Left ventricle myocardium inferior (tissue), 1 donor: ENCODE measurements at regions not wholly inside any gene's neighbourhood (a gene's known extent, or its start where the extent isn't known, plus 50 kb on each side); places are given as distances from the start of the nearest gene placed in this dataset.

ENCODE experiments used
- DNase-seq: peaks from one replicate; pipeline ENCODE4 v3.0.0-alpha.2; 2020
- H3K27ac ChIP-seq: fragments of 200-600 bp; replicated peaks from 2 replicates; pipeline ENCODE4 v1.8.0; 2021
- H3K27me3 ChIP-seq: fragments of 200-600 bp; 2 replicates; pipeline ENCODE4 v1.8.0; 2021; ENCODE audit warnings: low read depth
- H3K36me3 ChIP-seq: fragments of 200-600 bp; 2 replicates; pipeline ENCODE4 v1.8.0; 2021
- H3K4me1 ChIP-seq: fragments of 200-600 bp; 2 replicates; pipeline ENCODE4 v1.8.0; 2021
- H3K4me3 ChIP-seq: fragments of 200-600 bp; 2 replicates; pipeline ENCODE4 v1.8.0; 2021; ENCODE audit warnings: mild to moderate bottlenecking, moderate library complexity
- H3K9me3 ChIP-seq: fragments of 200-600 bp; replicated peaks from 2 replicates; pipeline ENCODE4 v1.8.0; 2021
- intact Hi-C: fragments of 100-400 bp; cut with micrococcal nuclease; formaldehyde crosslinking; loops from one replicate; pipeline ENCODE4 v1.11.0; 2022
- TF ChIP-seq, protein P1 (sequence below): fragments of 200-600 bp; IDR thresholded peaks from 2 replicates; pipeline ENCODE4 v1.8.0; 2021; ENCODE audit warnings: antibody characterized with exemption, mild to moderate bottlenecking, borderline replicate concordance
- donor health status: DM: no; HTN: yes; CAD: no; lungs with severe emphysema.

DNA sequence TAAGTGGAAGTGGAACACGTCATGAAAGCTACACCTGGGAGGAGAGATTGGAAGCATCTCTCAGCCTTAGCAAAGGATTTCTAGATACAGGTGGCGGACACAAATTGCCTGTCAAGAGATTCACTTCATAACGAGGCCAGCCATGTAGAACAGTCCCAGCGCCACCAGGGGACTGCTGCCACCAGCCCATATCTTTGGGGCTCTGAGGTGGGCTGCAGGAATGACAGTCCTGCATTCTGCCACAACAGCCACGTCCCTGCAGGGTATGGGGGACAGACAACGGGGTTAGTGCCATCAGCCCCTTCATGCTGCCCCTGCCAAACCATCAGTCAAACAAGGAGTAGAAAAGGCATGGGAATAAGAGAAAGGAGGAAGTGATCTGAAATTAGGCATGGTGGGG lies 81.2 kb upstream of the SASH1 start:
- no peaks in the 10 kb centered on the region for H3K27me3 ChIP-seq
- no peak overlapping the region for H3K27ac ChIP-seq
- H3K4me1 ChIP-seq, result no peaks in the 10 kb centered on the region
- peaks cover 7% of the 10 kb centered on the region for H3K9me3 ChIP-seq
- H3K4me3 ChIP-seq, result no peak overlapping the region
- DNase-seq, result no peak
- H3K36me3 ChIP-seq, result no peaks in the 10 kb centered on the region
- intact Hi-C loops, result no loop called here
- TF ChIP-seq, protein P1, sequence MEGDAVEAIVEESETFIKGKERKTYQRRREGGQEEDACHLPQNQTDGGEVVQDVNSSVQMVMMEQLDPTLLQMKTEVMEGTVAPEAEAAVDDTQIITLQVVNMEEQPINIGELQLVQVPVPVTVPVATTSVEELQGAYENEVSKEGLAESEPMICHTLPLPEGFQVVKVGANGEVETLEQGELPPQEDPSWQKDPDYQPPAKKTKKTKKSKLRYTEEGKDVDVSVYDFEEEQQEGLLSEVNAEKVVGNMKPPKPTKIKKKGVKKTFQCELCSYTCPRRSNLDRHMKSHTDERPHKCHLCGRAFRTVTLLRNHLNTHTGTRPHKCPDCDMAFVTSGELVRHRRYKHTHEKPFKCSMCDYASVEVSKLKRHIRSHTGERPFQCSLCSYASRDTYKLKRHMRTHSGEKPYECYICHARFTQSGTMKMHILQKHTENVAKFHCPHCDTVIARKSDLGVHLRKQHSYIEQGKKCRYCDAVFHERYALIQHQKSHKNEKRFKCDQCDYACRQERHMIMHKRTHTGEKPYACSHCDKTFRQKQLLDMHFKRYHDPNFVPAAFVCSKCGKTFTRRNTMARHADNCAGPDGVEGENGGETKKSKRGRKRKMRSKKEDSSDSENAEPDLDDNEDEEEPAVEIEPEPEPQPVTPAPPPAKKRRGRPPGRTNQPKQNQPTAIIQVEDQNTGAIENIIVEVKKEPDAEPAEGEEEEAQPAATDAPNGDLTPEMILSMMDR, result no peak

DNA sequence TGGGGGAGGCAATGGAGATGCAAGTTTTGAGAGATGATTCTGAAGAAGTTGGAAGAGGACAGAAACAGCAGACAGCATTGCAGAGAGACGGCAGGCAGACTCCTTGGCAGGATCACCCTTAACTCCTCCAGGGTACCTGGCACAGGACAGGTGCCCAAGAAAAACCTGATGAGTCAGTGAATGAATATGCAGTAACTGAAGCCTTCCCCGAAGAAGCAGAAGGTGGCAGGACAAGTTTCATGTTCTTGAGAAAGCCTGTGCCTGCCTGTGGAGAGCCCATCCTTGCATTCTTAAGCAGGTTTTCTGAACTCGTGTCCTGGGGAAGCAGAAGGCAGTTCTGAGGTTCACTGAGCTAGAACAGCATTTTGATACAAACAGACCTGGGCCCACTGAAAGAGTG lies 79.6 kb upstream of the SASH1 start:
- Histone ChIP-seq H3K27me3 (no peaks in the 10 kb centered on the region), H3K4me1 (no peaks in the 10 kb centered on the region), H3K4me3 (no peak overlapping the region), H3K27ac (no peak overlapping the region), H3K9me3 (peaks cover 7% of the 10 kb centered on the region), H3K36me3 (no peaks in the 10 kb centered on the region)
- intact Hi-C loops, result no loop called here
- DNase-seq, result no peak
- TF ChIP-seq, protein P1, result no peak

DNA sequence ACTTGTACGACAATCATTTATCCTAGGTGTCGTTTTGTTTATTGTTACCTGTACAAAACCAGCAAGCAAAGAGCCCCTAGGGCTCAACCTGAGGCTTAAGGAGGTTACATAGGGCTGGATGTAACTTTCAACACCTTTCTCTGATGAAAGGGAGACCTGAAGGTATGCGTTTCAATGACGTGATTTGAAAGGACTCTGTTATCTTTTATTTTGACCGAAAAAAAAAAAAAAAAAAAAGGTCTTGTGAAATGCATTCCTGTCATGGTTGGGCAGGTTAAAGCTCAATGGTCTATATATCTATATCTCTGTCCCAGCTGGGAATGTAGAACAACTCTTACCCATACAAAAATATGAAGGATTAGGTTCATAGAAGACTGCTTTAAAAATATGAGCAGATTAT lies 78.7 kb upstream of the SASH1 start:
- H3K4me1 ChIP-seq, result no peaks in the 10 kb centered on the region
- no peak overlapping the region for H3K4me3 ChIP-seq
- no peaks in the 10 kb centered on the region for H3K27me3 ChIP-seq
- DNase-seq, result no peak
- H3K9me3 ChIP-seq, result peaks cover 6% of the 10 kb centered on the region
- intact Hi-C loops, result no loop called here
- H3K36me3 ChIP-seq, result no peaks in the 10 kb centered on the region
- H3K27ac ChIP-seq, result no peak overlapping the region
- TF ChIP-seq, protein P1, result no peak

DNA sequence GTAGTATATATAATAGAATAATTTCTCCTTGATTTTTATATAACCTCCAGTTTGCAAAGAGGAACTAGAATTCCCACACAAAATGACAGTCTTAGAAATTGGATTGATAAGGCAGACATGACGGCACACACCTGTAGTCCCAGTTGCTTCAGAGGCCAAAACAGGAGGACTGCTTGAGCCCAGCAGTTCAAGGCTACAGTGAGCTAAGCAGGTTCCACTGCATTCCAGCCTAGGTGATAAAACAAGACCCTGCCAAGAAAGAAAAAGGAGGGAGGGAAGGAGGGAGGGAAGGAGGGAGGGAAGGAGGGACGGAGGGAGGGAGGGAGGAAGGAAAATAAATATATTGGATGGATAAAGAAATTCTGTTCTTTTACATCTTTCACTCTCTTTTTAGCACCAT lies 77.6 kb upstream of the SASH1 start:
- DNase-seq, result no peak
- H3K27ac ChIP-seq, result no peak overlapping the region
- TF ChIP-seq, protein P1, result no peak
- no peaks in the 10 kb centered on the region for H3K36me3 ChIP-seq
- intact Hi-C loops, result no loop called here
- H3K27me3 ChIP-seq, result no peaks in the 10 kb centered on the region
- no peaks in the 10 kb centered on the region for H3K4me1 ChIP-seq
- no peak overlapping the region for H3K4me3 ChIP-seq
- H3K9me3 ChIP-seq, result no peaks in the 10 kb centered on the region

DNA sequence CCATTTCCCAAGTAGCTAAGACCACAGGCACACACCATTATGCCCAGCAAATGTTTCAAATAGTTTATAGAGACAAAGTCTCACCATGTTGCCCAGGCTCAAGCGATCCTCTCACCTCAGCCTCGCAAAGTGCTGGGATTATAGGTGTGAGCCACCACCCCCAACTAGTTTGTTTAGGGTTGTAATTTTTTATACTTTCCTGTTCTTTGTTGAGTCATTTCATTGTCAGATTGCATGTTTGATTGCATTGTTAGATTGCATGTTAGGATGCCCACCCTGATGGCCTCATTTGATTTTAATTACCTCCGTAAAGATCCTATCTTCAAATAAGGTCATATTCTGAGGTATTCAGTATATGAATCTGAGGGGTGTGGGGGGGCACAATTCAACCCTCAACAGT lies 73.3 kb upstream of the SASH1 start:
- Histone ChIP-seq H3K4me1 (no peaks in the 10 kb centered on the region), H3K36me3 (no peaks in the 10 kb centered on the region), H3K27ac (no peak overlapping the region), H3K27me3 (no peaks in the 10 kb centered on the region), H3K4me3 (no peak overlapping the region), H3K9me3 (no peaks in the 10 kb centered on the region)
- intact Hi-C loops, result no loop called here
- TF ChIP-seq, protein P1, result no peak
- no peak for DNase-seq
